Ishikawa (cell line): ENCODE measurements at regions not wholly inside any gene's neighbourhood (a gene's known extent, or its start where the extent isn't known, plus 50 kb on each side); places are given as distances from the start of the nearest gene placed in this dataset.

ENCODE experiments used
- CEBPB ChIP-seq: IDR thresholded peaks from 2 replicates; pipeline ENCODE4 v1.6.1; 2012
- CREB1 ChIP-seq: IDR thresholded peaks from 2 replicates; pipeline ENCODE4 v1.6.1; 2012; ENCODE audit warnings: low read depth
- EGR1 ChIP-seq: IDR thresholded peaks from 2 replicates; pipeline ENCODE4 v1.6.1; 2012
- EP300 ChIP-seq: IDR thresholded peaks from 2 replicates; pipeline ENCODE4 v1.6.1; 2012; ENCODE audit warnings: borderline replicate concordance
- FOXM1 ChIP-seq: IDR thresholded peaks from 2 replicates; pipeline ENCODE4 v1.6.1; 2012; ENCODE audit warnings: low read depth, borderline replicate concordance
- NFIC ChIP-seq: IDR thresholded peaks from 2 replicates; pipeline ENCODE4 v1.6.1; 2012
- RAD21 ChIP-seq: IDR thresholded peaks from 2 replicates; pipeline ENCODE4 v1.6.1; 2012; ENCODE audit warnings: low read depth
- TAF1 ChIP-seq: IDR thresholded peaks from 2 replicates; pipeline ENCODE4 v1.6.1; 2012; ENCODE audit warnings: low read depth, mild to moderate bottlenecking
- TCF12 ChIP-seq: IDR thresholded peaks from 2 replicates; pipeline ENCODE4 v1.6.1; 2012; ENCODE audit warnings: low read depth
- TEAD4 ChIP-seq: IDR thresholded peaks from 2 replicates; pipeline ENCODE4 v1.6.1; 2012
- YY1 ChIP-seq: IDR thresholded peaks from 2 replicates; pipeline ENCODE4 v1.6.1; 2012; ENCODE audit warnings: low read depth
- ZBTB7A ChIP-seq: IDR thresholded peaks from 2 replicates; pipeline ENCODE4 v1.6.1; 2012; ENCODE audit warnings: low read depth
- TF ChIP-seq, protein P1 (sequence below): IDR thresholded peaks from 2 replicates; pipeline ENCODE4 v1.6.1; 2012
- TF ChIP-seq, protein P2 (sequence below): IDR thresholded peaks from 2 replicates; pipeline ENCODE4 v1.6.1; 2012; ENCODE audit warnings: low read depth, mild to moderate bottlenecking
- TF ChIP-seq, protein P3 (sequence below): IDR thresholded peaks from 2 replicates; pipeline ENCODE4 v1.6.1; 2012

DNA sequence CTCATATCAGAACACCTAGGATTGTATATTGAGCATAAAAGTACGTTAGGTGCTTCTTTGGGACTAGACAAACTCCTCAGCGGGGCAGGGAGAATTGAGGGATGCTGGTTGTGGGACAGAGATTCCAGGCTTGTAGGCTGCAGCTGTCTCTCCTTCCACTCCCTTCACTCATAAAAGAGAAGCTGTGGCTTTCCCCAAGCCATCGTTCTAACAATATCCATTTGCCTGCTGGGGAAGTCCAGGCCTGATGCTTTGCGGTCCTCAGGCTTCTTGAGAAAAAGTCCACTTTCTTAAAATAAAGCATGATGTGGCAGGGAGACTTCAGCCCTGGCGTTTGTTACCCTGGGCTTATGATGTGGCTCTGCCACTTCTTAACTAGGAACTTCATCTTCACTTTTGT is 129.3 kb upstream of the OSMR start:
- TF ChIP-seq, protein P1, sequence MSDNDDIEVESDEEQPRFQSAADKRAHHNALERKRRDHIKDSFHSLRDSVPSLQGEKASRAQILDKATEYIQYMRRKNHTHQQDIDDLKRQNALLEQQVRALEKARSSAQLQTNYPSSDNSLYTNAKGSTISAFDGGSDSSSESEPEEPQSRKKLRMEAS, result no peak
- TF ChIP-seq EGR1, result no peak
- no peak for TF ChIP-seq NFIC
- no peak for TF ChIP-seq FOXM1
- TF ChIP-seq, protein P2, sequence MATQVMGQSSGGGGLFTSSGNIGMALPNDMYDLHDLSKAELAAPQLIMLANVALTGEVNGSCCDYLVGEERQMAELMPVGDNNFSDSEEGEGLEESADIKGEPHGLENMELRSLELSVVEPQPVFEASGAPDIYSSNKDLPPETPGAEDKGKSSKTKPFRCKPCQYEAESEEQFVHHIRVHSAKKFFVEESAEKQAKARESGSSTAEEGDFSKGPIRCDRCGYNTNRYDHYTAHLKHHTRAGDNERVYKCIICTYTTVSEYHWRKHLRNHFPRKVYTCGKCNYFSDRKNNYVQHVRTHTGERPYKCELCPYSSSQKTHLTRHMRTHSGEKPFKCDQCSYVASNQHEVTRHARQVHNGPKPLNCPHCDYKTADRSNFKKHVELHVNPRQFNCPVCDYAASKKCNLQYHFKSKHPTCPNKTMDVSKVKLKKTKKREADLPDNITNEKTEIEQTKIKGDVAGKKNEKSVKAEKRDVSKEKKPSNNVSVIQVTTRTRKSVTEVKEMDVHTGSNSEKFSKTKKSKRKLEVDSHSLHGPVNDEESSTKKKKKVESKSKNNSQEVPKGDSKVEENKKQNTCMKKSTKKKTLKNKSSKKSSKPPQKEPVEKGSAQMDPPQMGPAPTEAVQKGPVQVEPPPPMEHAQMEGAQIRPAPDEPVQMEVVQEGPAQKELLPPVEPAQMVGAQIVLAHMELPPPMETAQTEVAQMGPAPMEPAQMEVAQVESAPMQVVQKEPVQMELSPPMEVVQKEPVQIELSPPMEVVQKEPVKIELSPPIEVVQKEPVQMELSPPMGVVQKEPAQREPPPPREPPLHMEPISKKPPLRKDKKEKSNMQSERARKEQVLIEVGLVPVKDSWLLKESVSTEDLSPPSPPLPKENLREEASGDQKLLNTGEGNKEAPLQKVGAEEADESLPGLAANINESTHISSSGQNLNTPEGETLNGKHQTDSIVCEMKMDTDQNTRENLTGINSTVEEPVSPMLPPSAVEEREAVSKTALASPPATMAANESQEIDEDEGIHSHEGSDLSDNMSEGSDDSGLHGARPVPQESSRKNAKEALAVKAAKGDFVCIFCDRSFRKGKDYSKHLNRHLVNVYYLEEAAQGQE, result no peak
- no peak for TF ChIP-seq YY1
- TF ChIP-seq TAF1, result no peak
- no peak for TF ChIP-seq CEBPB
- TF ChIP-seq RAD21, result no peak
- TF ChIP-seq, protein P3, sequence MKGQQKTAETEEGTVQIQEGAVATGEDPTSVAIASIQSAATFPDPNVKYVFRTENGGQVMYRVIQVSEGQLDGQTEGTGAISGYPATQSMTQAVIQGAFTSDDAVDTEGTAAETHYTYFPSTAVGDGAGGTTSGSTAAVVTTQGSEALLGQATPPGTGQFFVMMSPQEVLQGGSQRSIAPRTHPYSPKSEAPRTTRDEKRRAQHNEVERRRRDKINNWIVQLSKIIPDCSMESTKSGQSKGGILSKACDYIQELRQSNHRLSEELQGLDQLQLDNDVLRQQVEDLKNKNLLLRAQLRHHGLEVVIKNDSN, result no peak
- no peak for TF ChIP-seq CREB1
- no peak for TF ChIP-seq TEAD4
- no peak for TF ChIP-seq ZBTB7A
- TF ChIP-seq TCF12, result no peak
- no peak for TF ChIP-seq EP300

DNA sequence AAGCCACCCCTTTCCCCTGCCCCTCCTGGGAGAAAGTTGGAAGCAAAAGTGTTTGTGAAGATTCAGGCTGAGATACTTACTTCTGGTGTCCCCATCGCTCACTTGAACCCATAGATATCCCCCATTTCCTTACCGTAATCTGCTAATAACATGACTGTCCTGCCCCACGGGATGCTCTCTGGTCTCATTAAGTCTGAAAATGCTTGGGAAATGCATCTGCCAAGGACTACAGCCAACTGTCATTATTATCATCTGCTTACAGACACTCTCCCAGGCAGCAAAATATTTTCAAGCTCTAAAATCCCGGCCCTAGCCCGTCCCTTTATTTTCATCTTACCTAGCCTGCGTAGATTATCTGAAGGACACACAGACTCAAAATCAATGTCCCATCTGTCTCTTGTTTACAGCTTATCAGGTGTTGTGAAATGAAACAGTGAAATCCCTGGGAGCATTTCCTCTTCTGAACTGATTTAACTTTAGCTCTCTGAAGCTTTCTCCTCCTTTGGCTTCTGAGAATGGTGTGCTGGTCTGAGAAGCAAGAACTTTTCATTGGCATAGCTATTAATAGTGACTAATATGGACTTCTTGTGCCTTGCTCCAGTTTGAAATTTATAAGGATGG is 126.9 kb upstream of the OSMR start:
- TF ChIP-seq EGR1, result no peak
- TF ChIP-seq, protein P2, result no peak
- no peak for TF ChIP-seq CREB1
- TF ChIP-seq TEAD4, result no peak
- no peak for TF ChIP-seq EP300
- no peak for TF ChIP-seq TAF1

DNA sequence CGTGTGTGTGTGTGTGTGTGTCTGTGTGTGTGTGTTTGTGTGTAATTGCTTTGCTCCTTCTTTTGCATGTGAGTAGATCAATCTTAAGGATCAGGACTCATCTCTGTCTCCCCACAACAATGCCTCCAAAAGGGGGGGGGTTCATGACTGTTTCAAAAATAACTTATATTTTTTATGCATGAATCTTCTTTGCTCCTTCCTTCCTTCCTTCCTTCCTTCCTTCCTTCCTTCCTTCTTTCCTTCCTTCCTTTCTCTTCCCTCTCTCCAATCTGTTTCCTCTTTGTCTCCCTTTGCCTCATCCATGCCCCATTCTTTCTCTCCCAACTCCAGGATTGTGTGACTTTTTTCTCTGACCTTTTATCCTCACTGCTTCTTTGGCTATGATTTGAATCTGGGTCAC is 126.4 kb upstream of the OSMR start:
- no peak for TF ChIP-seq ZBTB7A
- no peak for TF ChIP-seq CEBPB
- TF ChIP-seq TEAD4, result no peak
- TF ChIP-seq TAF1, result no peak
- TF ChIP-seq RAD21, result no peak
- TF ChIP-seq, protein P3, result no peak
- TF ChIP-seq, protein P2, result no peak
- no peak for TF ChIP-seq TCF12
- TF ChIP-seq YY1, result no peak
- TF ChIP-seq EP300, result no peak

DNA sequence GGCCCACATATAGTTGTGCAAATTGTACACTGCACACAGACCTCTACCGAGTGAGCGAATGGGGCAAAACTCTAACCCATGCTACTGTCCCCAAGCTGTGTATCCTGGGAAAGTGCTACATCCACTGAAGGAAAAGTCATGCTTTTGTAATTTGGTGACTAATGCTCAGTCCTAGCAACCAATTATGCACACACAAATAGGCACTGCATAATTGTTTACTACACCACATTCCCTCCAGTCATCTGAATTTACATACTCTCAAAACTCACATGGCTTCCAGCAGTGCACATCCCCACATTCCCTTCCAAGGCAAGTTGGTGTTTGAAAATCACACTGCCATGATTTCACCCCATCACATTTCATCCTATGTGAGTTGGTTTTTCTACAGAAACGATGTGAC is 125.9 kb upstream of the OSMR start:
- no peak for TF ChIP-seq CREB1
- TF ChIP-seq CEBPB, result no peak
- TF ChIP-seq ZBTB7A, result no peak
- no peak for TF ChIP-seq NFIC
- no peak for TF ChIP-seq TEAD4
- TF ChIP-seq TAF1, result no peak
- no peak for TF ChIP-seq EGR1
- TF ChIP-seq FOXM1, result no peak
- no peak for TF ChIP-seq EP300
